IMR-90 (cell line): ENCODE measurements at regions not wholly inside any gene's neighbourhood (a gene's known extent, or its start where the extent isn't known, plus 50 kb on each side); places are given as distances from the start of the nearest gene placed in this dataset.

Experiments
- CTCF ChIP-seq: conservative IDR thresholded peaks from 2 replicates; pipeline ENCODE4 v1.5.1; 2012; ENCODE audit warnings: mild to moderate bottlenecking, low read depth, low read length, improper control_type of control experiment
- ELK1 ChIP-seq: fragments of 150-350 bp; IDR thresholded peaks from 2 replicates; pipeline ENCODE4 v1.6.1; 2016; ENCODE audit warnings: low read depth, mild to moderate bottlenecking, low read length, moderate library complexity, borderline replicate concordance
- MAFK ChIP-seq: IDR thresholded peaks from 2 replicates; pipeline ENCODE4 v1.6.1; 2012; ENCODE audit warnings: low read depth, low read length, improper control_type of control experiment
- RAD21 ChIP-seq: IDR thresholded peaks from 2 replicates; pipeline ENCODE4 v1.6.1; 2012; ENCODE audit warnings: low read length, improper control_type of control experiment
- SMC3 ChIP-seq: fragments of 150-350 bp; IDR thresholded peaks from 2 replicates; pipeline ENCODE4 v1.6.1; 2016; ENCODE audit warnings: low read depth, mild to moderate bottlenecking, antibody characterized with exemption, low read length, moderate library complexity

- TF ChIP-seq MAFK (no peak), CTCF (no peak), SMC3 (no peak), ELK1 (no peak), RAD21 (no peak)
These were observed 63.2 kb upstream of the FAM47B start for GRCh38 chrX:34879346-34879745.
